ENCODE measurements at regions not wholly inside any gene's neighbourhood (a gene's known extent, or its start where the extent isn't known, plus 50 kb on each side); places are given as distances from the start of the nearest gene placed in this dataset.

- DNase-seq (ENCODE audit: low spot score) = no peak
- intact Hi-C loops (cut with DNase I) = no loop called here
Observed at GRCh38 chr21:16913010-16913409, 599.8 kb upstream of the CXADR start.

GRCh38 chr21:16928439-16928838, 584.4 kb upstream of the CXADR start:
- DNase-seq (ENCODE audit: low spot score) = no peak
- intact Hi-C loops (cut with DNase I) = no loop called here

- DNase-seq (ENCODE audit: low spot score) = no peak
- intact Hi-C loops (cut with DNase I) = no loop called here
Observed at GRCh38 chr21:16932314-16932713, 580.5 kb upstream of the CXADR start.

GRCh38 chr21:16942703-16943102, 570.1 kb upstream of the CXADR start:
- DNase-seq (ENCODE audit: low spot score) = no peak
- intact Hi-C loops (cut with DNase I) = no loop called here

- intact Hi-C loops (cut with DNase I) = no loop called here
Observed at GRCh38 chr21:16943231-16943630, 569.6 kb upstream of the CXADR start.

GRCh38 chr21:16945580-16945979, 567.3 kb upstream of the CXADR start:
- intact Hi-C loops (cut with DNase I) = no loop called here
- DNase-seq (ENCODE audit: low spot score) = no peak

More at GRCh38 chr21:16943231-16943630, 569.6 kb upstream of the CXADR start:
- no peak for DNase-seq (ENCODE audit: low spot score)

- no peak for DNase-seq (ENCODE audit: low spot score)
- intact Hi-C loops (cut with DNase I) = no loop called here
Observed at GRCh38 chr21:16956824-16957223, 556.0 kb upstream of the CXADR start.

GRCh38 chr21:16965424-16965823, 547.4 kb upstream of the CXADR start:
- intact Hi-C loops (cut with DNase I) = no loop called here

GRCh38 chr21:16968436-16968835, 544.4 kb upstream of the CXADR start:
- DNase-seq (ENCODE audit: low spot score) = no peak
- intact Hi-C loops (cut with DNase I) = no loop called here

More at GRCh38 chr21:16965424-16965823, 547.4 kb upstream of the CXADR start:
- no peak for DNase-seq (ENCODE audit: low spot score)

- intact Hi-C loops (cut with DNase I) = no loop called here
- no peak for DNase-seq (ENCODE audit: low spot score)
Observed at GRCh38 chr21:16969636-16970035, 543.2 kb upstream of the CXADR start.

- intact Hi-C loops (cut with DNase I) = no loop called here
- no peak for DNase-seq (ENCODE audit: low spot score)
Observed at GRCh38 chr21:16974060-16974459, 538.8 kb upstream of the CXADR start.

- no peak for DNase-seq (ENCODE audit: low spot score)
Observed at GRCh38 chr21:16976193-16976592, 536.6 kb upstream of the CXADR start.

GRCh38 chr21:16978309-16978895, 534.4 kb upstream of the CXADR start:
- no peak for DNase-seq (ENCODE audit: low spot score)
- intact Hi-C loops (cut with DNase I) = no loop called here

More at GRCh38 chr21:16976193-16976592, 536.6 kb upstream of the CXADR start:
- intact Hi-C loops (cut with DNase I) = no loop called here

- DNase-seq (ENCODE audit: low spot score) = no peak
- intact Hi-C loops (cut with DNase I) = no loop called here
Observed at GRCh38 chr21:16979574-16979973, 533.3 kb upstream of the CXADR start.

GRCh38 chr21:16983420-16983819, 529.4 kb upstream of the CXADR start:
- intact Hi-C loops (cut with DNase I) = no loop called here
- no peak for DNase-seq (ENCODE audit: low spot score)

GRCh38 chr21:16992448-16992847, 520.4 kb upstream of the CXADR start:
- intact Hi-C loops (cut with DNase I) = no loop called here

GRCh38 chr21:16993416-16994038, 519.3 kb upstream of the CXADR start:
- intact Hi-C loops (cut with DNase I) = no loop called here
- no peak for DNase-seq (ENCODE audit: low spot score)

More at GRCh38 chr21:16992448-16992847, 520.4 kb upstream of the CXADR start:
- no peak for DNase-seq (ENCODE audit: low spot score)

GRCh38 chr21:17002594-17003257, 510.1 kb upstream of the CXADR start:
- no peak for DNase-seq (ENCODE audit: low spot score)
- intact Hi-C loops (cut with DNase I) = no loop called here

- DNase-seq (ENCODE audit: low spot score) = no peak
- intact Hi-C loops (cut with DNase I) = no loop called here
Observed at GRCh38 chr21:17003258-17003615, 509.6 kb upstream of the CXADR start.

GRCh38 chr21:17003763-17004373, 509.0 kb upstream of the CXADR start:
- intact Hi-C loops (cut with DNase I) = no loop called here
- no peak for DNase-seq (ENCODE audit: low spot score)
